ENCODE measurements at regions not wholly inside any gene's neighbourhood (a gene's known extent, or its start where the extent isn't known, plus 50 kb on each side); places are given as distances from the start of the nearest gene placed in this dataset.
"Not testable (repeated sequence)": the region's sequence is repeated elsewhere in the genome, so short reads cannot be mapped to it uniquely, and the experiment has no call there.

DNA sequence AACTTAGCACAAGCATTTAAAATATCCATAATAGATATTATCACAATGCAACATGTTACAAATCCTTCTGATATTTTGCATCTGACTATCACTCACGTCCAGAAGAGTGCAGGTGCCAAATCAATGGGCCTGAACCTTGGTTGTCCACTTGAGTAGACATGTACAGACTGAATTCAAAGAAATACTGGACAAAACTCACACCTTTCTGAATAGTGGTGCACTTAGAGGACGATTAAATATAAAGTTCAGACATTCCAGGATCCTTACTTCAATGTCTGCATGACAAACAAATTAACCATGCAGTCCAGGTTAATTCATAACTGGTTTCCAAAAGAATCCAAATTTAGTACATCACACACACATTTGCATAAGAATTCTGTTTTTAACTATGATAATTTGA, 406.0 kb upstream of the EDA2R start:
- DNase-seq = no peak
- Histone ChIP-seq H3K27ac (no peak overlapping the region), H3K4me1 (no peaks in the 10 kb centered on the region), H3K36me3 (replicated peaks in 1 of 2; ENCODE audit: insufficient read depth in 1 of 2, low read depth in 2 of 2) (no peaks in the 10 kb centered on the region), H3K27me3 (no peaks in the 10 kb centered on the region), H3K4me3 (no peak overlapping the region), H3K9me3 (no peaks in the 10 kb centered on the region)
- TF ChIP-seq POLR2A (IDR thresholded peaks at IDR 0.05) = no peak
- intact Hi-C loops (cut with DNase I) = no loop called here
- no peak for ATAC-seq
- WGBS, 2 donors = 6 to 29% methylated on average over 2 of the region's 2 CpGs

GRCh38 chrX:67044029-67044653, 405.3 kb upstream of the EDA2R start:
- H3K36me3 ChIP-seq (replicated peaks in 1 of 2; ENCODE audit: insufficient read depth in 1 of 2, low read depth in 2 of 2) = no peaks in the 10 kb centered on the region
- H3K27me3 ChIP-seq = no peaks in the 10 kb centered on the region
- DNase-seq (no peak), ATAC-seq (no peak)
- intact Hi-C loops (cut with DNase I) = no loop called here
- no peak overlapping the region for H3K27ac ChIP-seq
- TF ChIP-seq POLR2A (IDR thresholded peaks at IDR 0.05) (no peak), CTCF (IDR thresholded peaks at IDR 0.05) (no peak)
- no peaks in the 10 kb centered on the region for H3K4me1 ChIP-seq
- H3K4me3 ChIP-seq = no peak overlapping the region
- WGBS, 2 donors = 15 to 16% methylated on average over 4 of the region's 4 CpGs
- H3K9me3 ChIP-seq = no peaks in the 10 kb centered on the region

GRCh38 chrX:67004451-67004850, 365.6 kb upstream of the EDA2R start:
- Histone ChIP-seq H3K4me3 (no peak overlapping the region), H3K27ac (no peak overlapping the region), H3K27me3 (no peaks in the 10 kb centered on the region), H3K9me3 (no peaks in the 10 kb centered on the region), H3K4me1 (no peaks in the 10 kb centered on the region), H3K36me3 (replicated peaks in 1 of 2; ENCODE audit: insufficient read depth in 1 of 2, low read depth in 2 of 2) (no peaks in the 10 kb centered on the region)
- intact Hi-C loops (cut with DNase I) = no loop called here
- no peak for ATAC-seq
- WGBS, 2 donors = 67% methylated on average over 1 of the region's 1 CpG; no CpG with 5 or more reads in 1 of the 2 donors
- no peak for DNase-seq
- no peak for TF ChIP-seq CTCF (IDR thresholded peaks at IDR 0.05)
- no peak for TF ChIP-seq POLR2A (IDR thresholded peaks at IDR 0.05)

DNA sequence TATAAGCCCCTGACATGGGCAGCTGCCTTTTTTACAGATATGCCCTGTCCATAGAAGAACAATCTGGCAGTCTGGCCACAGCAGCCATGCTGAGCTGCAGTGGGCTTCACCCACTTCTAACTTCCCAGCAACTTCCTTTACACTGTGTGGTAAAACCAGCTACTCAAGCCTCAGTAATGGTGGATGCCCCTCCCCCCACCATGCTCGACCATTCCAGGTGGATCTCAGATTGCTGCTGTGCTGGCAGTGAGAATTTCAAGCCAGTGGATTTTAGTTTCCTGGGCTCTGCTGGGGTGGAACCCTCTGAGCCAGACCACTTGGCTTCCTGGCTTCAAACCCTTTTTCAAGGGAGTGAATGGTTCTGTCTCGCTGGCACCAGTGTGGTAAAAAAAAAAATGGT, 355.9 kb upstream of the EDA2R start:
- ATAC-seq (no peak), DNase-seq (no peak)
- no peaks in the 10 kb centered on the region for H3K27me3 ChIP-seq
- 0 to 45% methylated on average over 1 to 2 of the region's 2 CpGs for WGBS, 2 donors
- H3K4me1 ChIP-seq = no peaks in the 10 kb centered on the region
- no peaks in the 10 kb centered on the region for H3K9me3 ChIP-seq
- H3K36me3 ChIP-seq (replicated peaks in 1 of 2; ENCODE audit: insufficient read depth in 1 of 2, low read depth in 2 of 2) = no peaks in the 10 kb centered on the region
- intact Hi-C loops (cut with DNase I) = no loop called here
- H3K27ac ChIP-seq = no peak overlapping the region
- TF ChIP-seq CTCF (IDR thresholded peaks at IDR 0.05) (no peak), POLR2A (IDR thresholded peaks at IDR 0.05) (no peak)
- no peak overlapping the region for H3K4me3 ChIP-seq

DNA sequence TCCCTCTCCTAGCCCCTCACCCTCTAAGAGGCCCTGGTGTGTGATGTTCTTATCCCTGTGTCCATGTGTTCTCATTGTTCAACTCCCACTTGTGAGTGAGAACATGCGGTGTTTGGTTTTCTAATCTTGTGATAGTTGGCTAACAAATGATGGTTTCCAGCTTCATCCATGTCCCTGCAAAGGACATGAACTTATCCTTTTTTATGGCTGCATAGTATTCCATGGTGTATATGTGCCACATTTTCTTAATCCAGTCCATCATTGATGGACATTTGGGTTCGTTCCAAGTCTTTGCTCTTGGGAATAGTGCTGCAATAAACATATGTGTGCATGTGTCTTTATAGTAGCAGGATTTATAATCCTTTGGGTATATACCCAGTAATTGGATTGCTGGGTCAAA, 353.2 kb upstream of the EDA2R start:
- H3K27ac ChIP-seq; H3K27me3 ChIP-seq; H3K36me3 ChIP-seq (replicated peaks in 1 of 2; ENCODE audit: insufficient read depth in 1 of 2, low read depth in 2 of 2); DNase-seq; intact Hi-C loops (cut with DNase I); H3K4me1 ChIP-seq; H3K9me3 ChIP-seq; H3K4me3 ChIP-seq; ATAC-seq: not testable (repeated sequence)
- WGBS, 2 donors = 61 to 73% methylated on average over 2 of the region's 2 CpGs

GRCh38 chrX:66988331-66988730, 349.5 kb upstream of the EDA2R start:
- no peaks in the 10 kb centered on the region for H3K36me3 ChIP-seq (replicated peaks in 1 of 2; ENCODE audit: insufficient read depth in 1 of 2, low read depth in 2 of 2)
- no peaks in the 10 kb centered on the region for H3K4me1 ChIP-seq
- no peak for ATAC-seq
- no peaks in the 10 kb centered on the region for H3K27me3 ChIP-seq
- H3K27ac ChIP-seq = no peak overlapping the region
- intact Hi-C loops (cut with DNase I) = no loop called here
- WGBS, 2 donors = 13% methylated on average over 1 of the region's 1 CpG
- no peak for DNase-seq
- TF ChIP-seq CTCF (IDR thresholded peaks at IDR 0.05) (no peak), POLR2A (IDR thresholded peaks at IDR 0.05) (no peak)
- no peak overlapping the region for H3K4me3 ChIP-seq
- H3K9me3 ChIP-seq = no peaks in the 10 kb centered on the region

Data from body of pancreas (tissue), 4 donors.